Prostate gland (tissue), 2 donors: ENCODE measurements at regions not wholly inside any gene's neighbourhood (a gene's known extent, or its start where the extent isn't known, plus 50 kb on each side); places are given as distances from the start of the nearest gene placed in this dataset.
"Not testable (repeated sequence)": the region's sequence is repeated elsewhere in the genome, so short reads cannot be mapped to it uniquely, and the experiment has no call there.

ENCODE experiments used
- DNase-seq: peaks from one replicate; pipeline ENCODE4 v3.0.0-alpha.2; 2019; ENCODE audit warnings: low spot score
- H3K27ac ChIP-seq, 2 donors: fragments of 200-600 bp; sonication (generic); 2 replicates each; pipeline ENCODE4 v1.5.1; 2017 to 2019
- H3K27me3 ChIP-seq: fragments of 200-600 bp; sonication (generic); replicated peaks from 2 replicates; pipeline ENCODE4 v1.5.1; 2019; ENCODE audit not compliant: insufficient read depth
- H3K36me3 ChIP-seq, 2 donors: fragments of 200-600 bp; sonication (generic); 1 replicate in 1 of 2; 2 replicates in 1 of 2; pipeline versions ENCODE4 v1.5.1 to v1.8.1; 2017 to 2019
- H3K4me1 ChIP-seq: fragments of 200-600 bp; sonication (generic); replicated peaks from 2 replicates; pipeline ENCODE4 v1.5.1; 2019
- H3K4me3 ChIP-seq, 2 donors: fragments of 200-600 bp; sonication (generic); 2 replicates each; pipeline ENCODE4 v1.5.1; 2017 to 2019
- H3K9me3 ChIP-seq: fragments of 200-600 bp; sonication (generic); 2 replicates; pipeline ENCODE4 v1.5.1; 2017
- CTCF ChIP-seq, 4 experiments: fragments of 200-600 bp in 2 of 4; fragments of 450-650 bp in 2 of 4; sonication (generic) in 2 of 4; IDR thresholded peaks; 1 replicate in 3 of 4; 2 replicates in 1 of 4; pipeline ENCODE4 v1.5.1; 2016 to 2019; ENCODE audit warnings: antibody characterized with exemption in 4 of 4, mild to moderate bottlenecking in 2 of 4, moderate library complexity in 2 of 4
- POLR2A ChIP-seq: fragments of 450-650 bp; IDR thresholded peaks from one replicate; pipeline ENCODE4 v1.6.1; 2016; ENCODE audit warnings: antibody characterized with exemption, mild to moderate bottlenecking
- POLR2AphosphoS5 ChIP-seq: sonication (generic); formaldehyde crosslinking; IDR thresholded peaks from one replicate; pipeline ENCODE4 v1.6.1; 2017; ENCODE audit warnings: antibody characterized with exemption
- WGBS: methylation state at CpG from one replicate; pipeline ENCODE4 v1.1.5; 2018; 5-methylcytosine and 5-hydroxymethylcytosine counted together
- intact Hi-C: fragments of 100-400 bp; cut with DNase I; formaldehyde crosslinking; loops from one replicate; pipeline ENCODE4 v1.14.2; 2022

- H3K9me3 ChIP-seq = no peaks in the 10 kb centered on the region
- no peak overlapping the region for H3K27ac ChIP-seq
- WGBS = 79% methylated on average over 2 of the region's 2 CpGs
- no peaks in the 10 kb centered on the region for H3K36me3 ChIP-seq
- TF ChIP-seq POLR2A = no peak
- no peak for TF ChIP-seq POLR2AphosphoS5
- no peak for TF ChIP-seq CTCF (IDR thresholded peaks at IDR 0.05)
- H3K4me3 ChIP-seq = no peak overlapping the region
- no peaks in the 10 kb centered on the region for H3K4me1 ChIP-seq
- H3K27me3 ChIP-seq = no peaks in the 10 kb centered on the region
- intact Hi-C loops = no loop called here
- DNase-seq = no peak
Measured at GRCh38 chr1:224054012-224054411, 59.9 kb upstream of the FBXO28 start.

GRCh38 chr1:224053456-224053855 lies 60.5 kb upstream of the FBXO28 start:
- Histone ChIP-seq H3K27ac (no peak overlapping the region), H3K4me3 (no peak overlapping the region), H3K36me3 (no peaks in the 10 kb centered on the region), H3K4me1 (no peaks in the 10 kb centered on the region), H3K27me3 (no peaks in the 10 kb centered on the region), H3K9me3 (no peaks in the 10 kb centered on the region)
- TF ChIP-seq POLR2AphosphoS5 (no peak), CTCF (IDR thresholded peaks at IDR 0.05) (no peak)
- intact Hi-C loops = no loop called here
- 59% methylated on average over 5 of the region's 5 CpGs for WGBS
- DNase-seq = no peak

- TF ChIP-seq POLR2AphosphoS5 (no peak), POLR2A (no peak), CTCF (IDR thresholded peaks at IDR 0.05) (no peak)
- Histone ChIP-seq H3K36me3 (no peaks in the 10 kb centered on the region), H3K4me3 (no peak overlapping the region), H3K27me3 (no peaks in the 10 kb centered on the region), H3K4me1 (no peaks in the 10 kb centered on the region), H3K9me3 (no peaks in the 10 kb centered on the region), H3K27ac (no peak overlapping the region)
- intact Hi-C loops = no loop called here
- 70% methylated on average over 3 of the region's 3 CpGs for WGBS
- DNase-seq = no peak
Measured at GRCh38 chr1:224052772-224053171, 61.1 kb upstream of the FBXO28 start.

- H3K27me3 ChIP-seq, H3K4me1 ChIP-seq, H3K9me3 ChIP-seq, H3K27ac ChIP-seq, H3K36me3 ChIP-seq, H3K4me3 ChIP-seq, DNase-seq, intact Hi-C loops: not testable (repeated sequence)
- WGBS = 93% methylated on average over 5 of the region's 5 CpGs
Measured at GRCh38 chr1:224051782-224052181, 62.1 kb upstream of the FBXO28 start.

- H3K27me3 ChIP-seq = no peaks in the 10 kb centered on the region
- no peak overlapping the region for H3K27ac ChIP-seq
- no peak for DNase-seq
- TF ChIP-seq POLR2A = no peak
- no peak for TF ChIP-seq CTCF (IDR thresholded peaks at IDR 0.05)
- no peak for TF ChIP-seq POLR2AphosphoS5
- H3K36me3 ChIP-seq = no peaks in the 10 kb centered on the region
- H3K4me3 ChIP-seq = no peak overlapping the region
- H3K9me3 ChIP-seq = no peaks in the 10 kb centered on the region
- intact Hi-C loops = no loop called here
- no peaks in the 10 kb centered on the region for H3K4me1 ChIP-seq
Measured at GRCh38 chr1:224051086-224051406, 62.9 kb upstream of the FBXO28 start.

GRCh38 chr1:224047538-224047937 lies 66.4 kb upstream of the FBXO28 start:
- H3K4me3 ChIP-seq = no peak overlapping the region
- no peaks in the 10 kb centered on the region for H3K27me3 ChIP-seq
- intact Hi-C loops = no loop called here
- no peaks in the 10 kb centered on the region for H3K36me3 ChIP-seq
- 73% methylated on average over 2 of the region's 2 CpGs for WGBS
- no peak overlapping the region for H3K27ac ChIP-seq
- no peak for TF ChIP-seq CTCF (IDR thresholded peaks at IDR 0.05)
- H3K4me1 ChIP-seq = no peaks in the 10 kb centered on the region
- no peak for DNase-seq
- no peaks in the 10 kb centered on the region for H3K9me3 ChIP-seq
